K562 (cell line): ENCODE measurements at regions not wholly inside any gene's neighbourhood (a gene's known extent, or its start where the extent isn't known, plus 50 kb on each side); places are given as distances from the start of the nearest gene placed in this dataset.

ENCODE experiments used
- AFF4 ChIP-seq: sonication (generic); formaldehyde crosslinking; IDR thresholded peaks from 2 replicates; pipeline ENCODE4 v1.8.0; 2023; ENCODE audit warnings: mild to moderate bottlenecking, missing genetic modification reagents
- ATF2 ChIP-seq: sonication (generic); formaldehyde crosslinking; IDR thresholded peaks from 2 replicates; pipeline ENCODE4 v1.8.1; 2022; ENCODE audit warnings: missing genetic modification reagents
- CBFA2T2 ChIP-seq: fragments of 450-650 bp; conservative IDR thresholded peaks from 2 replicates; pipeline ENCODE4 v1.6.1; 2017; ENCODE audit warnings: mild to moderate bottlenecking
- CBX1 ChIP-seq: sonication (generic); IDR thresholded peaks from 2 replicates; pipeline ENCODE4 v1.6.1; 2016; ENCODE audit warnings: antibody characterized with exemption, low read depth, mild to moderate bottlenecking
- CREBBP ChIP-seq: IDR thresholded peaks from one replicate; pipeline ENCODE4 v1.6.1; 2012; ENCODE audit warnings: low read depth, mild to moderate bottlenecking, control low read depth, inconsistent platforms, low read length
- FOXA1 ChIP-seq: fragments of 450-650 bp; IDR thresholded peaks from 2 replicates; pipeline ENCODE4 v1.6.1; 2016; ENCODE audit warnings: mild to moderate bottlenecking, borderline replicate concordance
- FOXP1 ChIP-seq: sonication (generic); formaldehyde crosslinking; IDR thresholded peaks from 2 replicates; pipeline ENCODE4 v1.8.0; 2022; ENCODE audit warnings: mild to moderate bottlenecking, missing genetic modification reagents
- KAT8 ChIP-seq: fragments of 450-650 bp; IDR thresholded peaks from 2 replicates; pipeline ENCODE4 v1.6.1; 2016; ENCODE audit warnings: low read depth, mild to moderate bottlenecking
- MCM2 ChIP-seq: fragments of 450-650 bp; IDR thresholded peaks from 2 replicates; pipeline ENCODE4 v1.6.1; 2017; ENCODE audit warnings: low read depth, mild to moderate bottlenecking
- MCM5 ChIP-seq: fragments of 450-650 bp; IDR thresholded peaks from 2 replicates; pipeline ENCODE4 v1.6.1; 2016; ENCODE audit warnings: low read depth
- MTF1 ChIP-seq: fragments of 250-450 bp; sonication (Bioruptor Pico); IDR thresholded peaks from 2 replicates; pipeline ENCODE4 v1.9.0; 2021; ENCODE audit warnings: moderate library complexity, mild to moderate bottlenecking, inconsistent platforms, borderline replicate concordance
- NFE2 ChIP-seq: IDR thresholded peaks from 2 replicates; pipeline ENCODE4 v1.6.1; 2014; ENCODE audit warnings: antibody characterized with exemption, low read depth
- RBFOX2 ChIP-seq: fragments of 200-400 bp; formaldehyde crosslinking; IDR thresholded peaks from 2 replicates; pipeline ENCODE4 v1.6.1; 2017; ENCODE audit warnings: low read depth, mild to moderate bottlenecking, low read length, moderate library complexity
- RFX5 ChIP-seq: IDR thresholded peaks from 2 replicates; pipeline ENCODE4 v1.6.1; 2011; ENCODE audit warnings: low read depth, mild to moderate bottlenecking, improper control_type of control experiment, low read length
- SRSF1 ChIP-seq: fragments of 200-400 bp; formaldehyde crosslinking; IDR thresholded peaks from 2 replicates; pipeline ENCODE4 v1.6.1; 2017; ENCODE audit warnings: mild to moderate bottlenecking, low read depth, low read length, moderate library complexity
- TAF1 ChIP-seq: IDR thresholded peaks from 2 replicates; pipeline ENCODE4 v1.6.1; 2011; ENCODE audit warnings: mild to moderate bottlenecking, low read length, moderate library complexity; ENCODE audit not compliant: insufficient read depth, control insufficient read depth, severe bottlenecking; ENCODE audit errors: extremely low read depth
- TAL1 ChIP-seq: fragments of 450-650 bp; IDR thresholded peaks from 2 replicates; pipeline ENCODE4 v1.6.1; 2016; ENCODE audit warnings: mild to moderate bottlenecking
- ZNF134 ChIP-seq: fragments of 250-450 bp; sonication (Bioruptor Pico); conservative IDR thresholded peaks from 2 replicates; pipeline ENCODE4 v1.4.0; 2020
- ZNF444 ChIP-seq: fragments of 250-450 bp; sonication (Bioruptor Pico); IDR thresholded peaks from 2 replicates; pipeline ENCODE4 v1.4.0; 2020; ENCODE audit warnings: mild to moderate bottlenecking, moderate library complexity
- ZSCAN32 ChIP-seq: fragments of 450-650 bp; formaldehyde crosslinking; IDR thresholded peaks from 2 replicates; pipeline ENCODE4 v1.4.0; 2020; ENCODE audit warnings: mild to moderate bottlenecking, moderate library complexity
- ZZZ3 ChIP-seq: fragments of 450-650 bp; IDR thresholded peaks from 2 replicates; pipeline ENCODE4 v1.6.1; 2016; ENCODE audit warnings: antibody characterized with exemption, mild to moderate bottlenecking, moderate library complexity
- TF ChIP-seq, protein P1 (sequence below): fragments of 450-650 bp; IDR thresholded peaks from 2 replicates; pipeline ENCODE4 v1.6.1; 2017; ENCODE audit warnings: antibody characterized with exemption, mild to moderate bottlenecking

DNA sequence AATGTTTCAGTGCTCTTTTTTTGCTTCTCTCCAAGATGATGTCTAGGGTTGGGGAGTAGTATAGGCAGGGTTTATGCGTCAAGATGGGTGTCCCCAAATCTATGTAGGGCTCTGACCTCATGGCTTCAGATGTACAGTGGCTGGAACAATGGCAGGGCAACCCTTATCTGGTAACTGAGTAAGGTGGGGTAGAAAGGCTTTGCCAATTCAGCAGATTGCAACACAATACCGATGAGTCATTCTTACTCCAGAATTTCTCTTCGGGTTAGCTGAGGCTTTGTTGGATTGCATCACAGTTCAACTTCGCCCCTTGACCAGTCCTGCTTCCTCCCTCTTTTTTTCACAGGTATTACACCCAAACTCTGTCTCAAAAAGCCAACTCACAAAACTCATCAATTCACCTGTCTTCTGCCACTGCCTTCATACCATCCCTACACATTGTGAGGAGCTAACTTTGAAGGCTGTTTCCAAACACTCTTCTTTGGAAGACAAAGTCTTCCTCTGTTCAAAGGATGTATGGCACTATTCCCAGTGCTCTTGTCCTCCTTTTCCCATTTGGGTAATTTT, 190.2 kb upstream of the CNOT2 start (continued):
- no peak for TF ChIP-seq ATF2
- TF ChIP-seq ZNF134 (CRISPR knock-in tag) = 0 out of 2 replicates have a peak, but pooled peaks have one; percentile 23
- no peak for TF ChIP-seq CBX1
- TF ChIP-seq, protein P1, sequence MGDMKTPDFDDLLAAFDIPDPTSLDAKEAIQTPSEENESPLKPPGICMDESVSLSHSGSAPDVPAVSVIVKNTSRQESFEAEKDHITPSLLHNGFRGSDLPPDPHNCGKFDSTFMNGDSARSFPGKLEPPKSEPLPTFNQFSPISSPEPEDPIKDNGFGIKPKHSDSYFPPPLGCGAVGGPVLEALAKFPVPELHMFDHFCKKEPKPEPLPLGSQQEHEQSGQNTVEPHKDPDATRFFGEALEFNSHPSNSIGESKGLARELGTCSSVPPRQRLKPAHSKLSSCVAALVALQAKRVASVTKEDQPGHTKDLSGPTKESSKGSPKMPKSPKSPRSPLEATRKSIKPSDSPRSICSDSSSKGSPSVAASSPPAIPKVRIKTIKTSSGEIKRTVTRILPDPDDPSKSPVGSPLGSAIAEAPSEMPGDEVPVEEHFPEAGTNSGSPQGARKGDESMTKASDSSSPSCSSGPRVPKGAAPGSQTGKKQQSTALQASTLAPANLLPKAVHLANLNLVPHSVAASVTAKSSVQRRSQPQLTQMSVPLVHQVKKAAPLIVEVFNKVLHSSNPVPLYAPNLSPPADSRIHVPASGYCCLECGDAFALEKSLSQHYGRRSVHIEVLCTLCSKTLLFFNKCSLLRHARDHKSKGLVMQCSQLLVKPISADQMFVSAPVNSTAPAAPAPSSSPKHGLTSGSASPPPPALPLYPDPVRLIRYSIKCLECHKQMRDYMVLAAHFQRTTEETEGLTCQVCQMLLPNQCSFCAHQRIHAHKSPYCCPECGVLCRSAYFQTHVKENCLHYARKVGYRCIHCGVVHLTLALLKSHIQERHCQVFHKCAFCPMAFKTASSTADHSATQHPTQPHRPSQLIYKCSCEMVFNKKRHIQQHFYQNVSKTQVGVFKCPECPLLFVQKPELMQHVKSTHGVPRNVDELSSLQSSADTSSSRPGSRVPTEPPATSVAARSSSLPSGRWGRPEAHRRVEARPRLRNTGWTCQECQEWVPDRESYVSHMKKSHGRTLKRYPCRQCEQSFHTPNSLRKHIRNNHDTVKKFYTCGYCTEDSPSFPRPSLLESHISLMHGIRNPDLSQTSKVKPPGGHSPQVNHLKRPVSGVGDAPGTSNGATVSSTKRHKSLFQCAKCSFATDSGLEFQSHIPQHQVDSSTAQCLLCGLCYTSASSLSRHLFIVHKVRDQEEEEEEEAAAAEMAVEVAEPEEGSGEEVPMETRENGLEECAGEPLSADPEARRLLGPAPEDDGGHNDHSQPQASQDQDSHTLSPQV = peak; percentile 91; the same call in 1 of the 2 replicates
- peak; percentile 9; the same call in 1 of the 2 replicates for TF ChIP-seq TAL1
- TF ChIP-seq RBFOX2 = no peak
- TF ChIP-seq FOXP1 (CRISPR knock-in tag) = no peak
- TF ChIP-seq RFX5 = no peak
- no peak for TF ChIP-seq CREBBP
- TF ChIP-seq MCM5 = no peak
- TF ChIP-seq ZNF444 = no peak
- no peak for TF ChIP-seq AFF4 (CRISPR knock-in tag)
- TF ChIP-seq MCM2 = no peak
- peak; percentile 50 for TF ChIP-seq CBFA2T2
- TF ChIP-seq SRSF1 = no peak
- no peak for TF ChIP-seq FOXA1
- no peak for TF ChIP-seq MTF1
- no peak for TF ChIP-seq ZZZ3
- TF ChIP-seq TAF1 = no peak
- TF ChIP-seq ZSCAN32 (CRISPR knock-in tag) = no peak
- peak; percentile 87 for TF ChIP-seq NFE2
- TF ChIP-seq KAT8 = no peak
